K562 (cell line): ENCODE measurements at regions not wholly inside any gene's neighbourhood (a gene's known extent, or its start where the extent isn't known, plus 50 kb on each side); places are given as distances from the start of the nearest gene placed in this dataset.
A peak's percentile ranks its signal among the peaks of the same experiment; 100 is the strongest.

ENCODE experiments used
- BACH1 ChIP-seq: fragments of 200-800 bp; sonication (Bioruptor generic); IDR thresholded peaks from 2 replicates; pipeline ENCODE4 v1.6.1; 2016; ENCODE audit warnings: missing genetic modification characterization, missing compliant biosample characterization
- CXXC5 ChIP-seq: fragments of 250-450 bp; sonication (Bioruptor Pico); IDR thresholded peaks from 2 replicates; pipeline ENCODE4 v1.8.0; 2022; ENCODE audit warnings: inconsistent platforms, mild to moderate bottlenecking, moderate library complexity
- ESRRB ChIP-seq: fragments of 250-450 bp; sonication (Bioruptor Pico); IDR thresholded peaks from 2 replicates; pipeline ENCODE4 v1.5.0; 2020; ENCODE audit warnings: mild to moderate bottlenecking, moderate library complexity, borderline replicate concordance
- EWSR1 ChIP-seq: fragments of 450-650 bp; IDR thresholded peaks from 2 replicates; pipeline ENCODE4 v1.6.1; 2018; ENCODE audit warnings: borderline replicate concordance, mild to moderate bottlenecking, low read depth, moderate library complexity; ENCODE audit not compliant: partially characterized antibody
- FOSL1 ChIP-seq: fragments of 200-800 bp; sonication (Bioruptor generic); conservative IDR thresholded peaks from 2 replicates; pipeline ENCODE4 v1.6.1; 2016; ENCODE audit warnings: missing genetic modification characterization, missing compliant biosample characterization
- HMG20A ChIP-seq: fragments of 450-650 bp; formaldehyde crosslinking; conservative IDR thresholded peaks from 2 replicates; pipeline ENCODE4 v1.4.0; 2020; ENCODE audit warnings: mild to moderate bottlenecking, mixed read lengths
- KAT8 ChIP-seq: fragments of 450-650 bp; IDR thresholded peaks from 2 replicates; pipeline ENCODE4 v1.6.1; 2016; ENCODE audit warnings: low read depth, mild to moderate bottlenecking
- KDM4B ChIP-seq, 2 experiments: fragments of 450-650 bp in 1 of 2; sonication (generic) in 1 of 2; IDR thresholded peaks; 2 replicates each; pipeline ENCODE4 v1.6.1; 2016 to 2017; ENCODE audit warnings: borderline replicate concordance in 2 of 2, antibody characterized with exemption in 1 of 2, low read depth in 1 of 2, mild to moderate bottlenecking in 1 of 2
- MEF2D ChIP-seq: conservative IDR thresholded peaks from 2 replicates; pipeline ENCODE4 v1.6.1; 2016; ENCODE audit warnings: low read depth, missing genetic modification characterization, missing compliant biosample characterization
- MEIS2 ChIP-seq: fragments of 450-650 bp; IDR thresholded peaks from 2 replicates; pipeline ENCODE4 v1.6.1; 2014; ENCODE audit warnings: mild to moderate bottlenecking; ENCODE audit not compliant: partially characterized antibody
- MGA ChIP-seq: fragments of 450-650 bp; IDR thresholded peaks from 2 replicates; pipeline ENCODE4 v1.6.1; 2016; ENCODE audit warnings: mild to moderate bottlenecking, moderate library complexity
- MXI1 ChIP-seq: IDR thresholded peaks from 2 replicates; pipeline ENCODE4 v1.6.1; 2011; ENCODE audit warnings: low read depth, mild to moderate bottlenecking, improper control_type of control experiment, low read length
- PRPF4 ChIP-seq: fragments of 200-400 bp; formaldehyde crosslinking; IDR thresholded peaks from one replicate; pipeline ENCODE4 v1.6.1; 2017; ENCODE audit warnings: low read length, low read depth, mild to moderate bottlenecking; ENCODE audit not compliant: insufficient read depth, poor library complexity, severe bottlenecking
- RBM39 ChIP-seq: fragments of 200-400 bp; formaldehyde crosslinking; optimal IDR thresholded peaks from 2 replicates; pipeline ENCODE3; 2018; ENCODE audit warnings: low read depth, low read length
- SAFB ChIP-seq: fragments of 200-400 bp; formaldehyde crosslinking; IDR thresholded peaks from 2 replicates; pipeline ENCODE4 v1.6.1; 2017; ENCODE audit warnings: low read depth, low read length, borderline replicate concordance
- XRCC3 ChIP-seq: fragments of 450-650 bp; IDR thresholded peaks from 2 replicates; pipeline ENCODE4 v1.6.1; 2017; ENCODE audit warnings: mild to moderate bottlenecking, moderate library complexity
- ZNF232 ChIP-seq: sonication (generic); formaldehyde crosslinking; IDR thresholded peaks from 2 replicates; pipeline ENCODE4 v1.8.0; 2022; ENCODE audit warnings: mild to moderate bottlenecking, missing genetic modification reagents
- ZNF583 ChIP-seq: fragments of 250-450 bp; sonication (Bioruptor Pico); IDR thresholded peaks from 2 replicates; pipeline ENCODE4 v1.4.0; 2020
- ZNF695 ChIP-seq: fragments of 450-650 bp; formaldehyde crosslinking; IDR thresholded peaks from 2 replicates; pipeline ENCODE4 v1.4.0; 2020; ENCODE audit warnings: mild to moderate bottlenecking, moderate library complexity

GRCh38 chr2:74048843-74049519, 64.3 kb downstream of the TET3 start (continued):
- TF ChIP-seq MGA (no peak), ZNF695 (CRISPR knock-in tag) (no peak), XRCC3 (no peak), KDM4B (IDR thresholded peaks at IDR 0.05; ENCODE audit: borderline replicate concordance in 2 of 2, low read depth in 1 of 2) (0 out of 4 replicates have a peak, but pooled peaks of 1 of the 2 experiments have one; percentile 63), BACH1 (tag) (no peak), ESRRB (CRISPR knock-in tag) (no peak), HMG20A (CRISPR knock-in tag) (no peak), ZNF232 (CRISPR knock-in tag) (no peak), FOSL1 (tag) (peak; percentile 28; the same call in 1 of the 2 replicates), ZNF583 (no peak), PRPF4 (no peak), MEF2D (tag) (no peak), KAT8 (no peak), MXI1 (peak; percentile 65), EWSR1 (no peak), MEIS2 (peak; percentile 16), RBM39 (no peak), SAFB (no peak), CXXC5 (CRISPR knock-in tag) (peak; percentile 59; the same call in 1 of the 2 replicates)
